Adipocyte (in vitro differentiated cells): ENCODE measurements at regions not wholly inside any gene's neighbourhood (a gene's known extent, or its start where the extent isn't known, plus 50 kb on each side); places are given as distances from the start of the nearest gene placed in this dataset.

ENCODE experiments used
- DNase-seq: peaks from one replicate; pipeline ENCODE4 v3.0.0-alpha.2; 2015; ENCODE audit warnings: low read depth
- H3K27me3 ChIP-seq: replicated peaks from 2 replicates; pipeline ENCODE4 v1.7.0; 2013; ENCODE audit warnings: mild to moderate bottlenecking, low read length, moderate library complexity; ENCODE audit not compliant: control insufficient read depth, insufficient read depth
- H3K36me3 ChIP-seq: 2 replicates; pipeline ENCODE4 v1.7.0; 2013; ENCODE audit warnings: low read length, mild to moderate bottlenecking, moderate library complexity; ENCODE audit not compliant: control insufficient read depth, insufficient read depth, severe bottlenecking
- H3K4me1 ChIP-seq: 2 replicates; pipeline ENCODE4 v1.7.0; 2013; ENCODE audit warnings: mild to moderate bottlenecking, low read length, moderate library complexity; ENCODE audit not compliant: control insufficient read depth, insufficient read depth
- H3K4me3 ChIP-seq: 2 replicates; pipeline ENCODE4 v1.7.0; 2013; ENCODE audit warnings: mild to moderate bottlenecking, low read length, moderate library complexity
- H3K9ac ChIP-seq: 2 replicates; pipeline ENCODE4 v1.7.0; 2013; ENCODE audit warnings: mild to moderate bottlenecking, low read length, moderate library complexity
- H3K9me3 ChIP-seq: 2 replicates; pipeline ENCODE4 v1.7.0; 2013; ENCODE audit warnings: mild to moderate bottlenecking, low read length, moderate library complexity; ENCODE audit not compliant: control insufficient read depth

DNA sequence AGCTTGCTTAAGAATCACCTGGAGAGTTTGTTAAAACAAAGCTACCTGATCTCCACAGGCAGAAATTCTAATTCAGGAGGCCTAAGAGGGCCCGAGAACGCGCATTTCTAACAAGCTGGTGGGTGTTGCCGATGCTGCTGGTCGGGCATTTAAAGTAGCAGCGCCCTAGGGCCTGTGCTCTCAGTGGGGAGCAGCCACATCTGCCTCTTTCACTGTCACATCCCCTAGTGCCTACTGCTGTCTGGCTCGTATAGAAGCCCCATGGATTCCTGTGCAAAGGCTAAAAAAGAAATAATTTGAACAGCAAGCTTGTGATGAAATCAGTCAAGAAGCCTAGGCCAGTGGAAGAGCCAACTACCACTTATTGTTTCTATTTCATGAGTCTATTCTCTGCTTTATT, 126.7 kb upstream of the SMIM21 start:
- DNase-seq = no peak
- no peaks in the 10 kb centered on the region for H3K9me3 ChIP-seq
- H3K36me3 ChIP-seq = no peaks in the 10 kb centered on the region
- H3K9ac ChIP-seq = no peak overlapping the region
- H3K4me3 ChIP-seq = no peak overlapping the region
- H3K4me1 ChIP-seq = peaks cover 3% of the 10 kb centered on the region
- H3K27me3 ChIP-seq = peaks cover 28% of the 10 kb centered on the region

DNA sequence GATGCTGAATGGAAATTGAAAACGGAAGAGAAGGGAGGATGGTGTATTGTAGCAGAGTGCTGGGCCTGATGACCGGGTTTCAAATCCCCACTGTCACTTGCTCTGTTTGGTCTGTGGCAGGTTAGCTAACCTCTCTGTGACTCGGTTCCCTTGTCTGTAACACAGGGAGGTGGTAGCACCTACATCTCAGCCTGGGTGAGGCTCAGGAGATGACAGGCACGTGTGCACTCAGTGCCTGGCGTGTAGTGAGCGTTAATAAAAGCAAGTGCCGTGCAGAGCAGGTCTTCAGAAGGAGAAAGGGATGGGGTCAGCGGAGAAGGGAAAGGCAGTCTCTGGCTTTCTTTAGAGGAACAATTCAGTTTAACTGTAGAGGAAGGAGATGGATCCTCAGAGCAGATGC, 125.5 kb upstream of the SMIM21 start:
- Histone ChIP-seq H3K4me1 (peaks cover 3% of the 10 kb centered on the region), H3K9me3 (no peaks in the 10 kb centered on the region), H3K4me3 (no peak overlapping the region), H3K27me3 (peaks cover 38% of the 10 kb centered on the region), H3K36me3 (no peaks in the 10 kb centered on the region), H3K9ac (no peak overlapping the region)
- no peak for DNase-seq

DNA sequence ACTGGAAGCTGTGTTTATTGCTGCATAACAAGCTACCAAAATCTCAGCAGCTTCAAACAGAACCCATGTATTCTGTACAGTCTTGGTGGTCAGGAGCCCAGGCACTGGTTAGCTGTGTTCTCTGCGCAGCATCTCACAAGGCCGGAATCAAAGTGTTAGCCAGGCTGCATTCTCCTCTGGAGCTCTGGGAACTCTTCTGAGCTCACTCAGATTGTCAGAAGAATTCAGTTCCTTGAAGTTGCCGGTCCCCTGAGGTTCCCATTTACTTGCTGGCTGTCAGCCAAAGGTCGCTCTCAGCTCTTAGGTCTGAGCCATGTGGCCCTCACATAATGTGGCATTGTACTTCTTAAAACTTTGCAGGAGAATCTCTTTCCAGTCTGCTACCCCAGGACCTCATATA, 123.6 kb upstream of the SMIM21 start:
- H3K9ac ChIP-seq = no peak overlapping the region
- DNase-seq = no peak
- H3K4me3 ChIP-seq = no peak overlapping the region
- H3K9me3 ChIP-seq = no peaks in the 10 kb centered on the region
- H3K4me1 ChIP-seq = peaks cover 3% of the 10 kb centered on the region
- H3K36me3 ChIP-seq = no peaks in the 10 kb centered on the region
- H3K27me3 ChIP-seq = peaks cover 38% of the 10 kb centered on the region

DNA sequence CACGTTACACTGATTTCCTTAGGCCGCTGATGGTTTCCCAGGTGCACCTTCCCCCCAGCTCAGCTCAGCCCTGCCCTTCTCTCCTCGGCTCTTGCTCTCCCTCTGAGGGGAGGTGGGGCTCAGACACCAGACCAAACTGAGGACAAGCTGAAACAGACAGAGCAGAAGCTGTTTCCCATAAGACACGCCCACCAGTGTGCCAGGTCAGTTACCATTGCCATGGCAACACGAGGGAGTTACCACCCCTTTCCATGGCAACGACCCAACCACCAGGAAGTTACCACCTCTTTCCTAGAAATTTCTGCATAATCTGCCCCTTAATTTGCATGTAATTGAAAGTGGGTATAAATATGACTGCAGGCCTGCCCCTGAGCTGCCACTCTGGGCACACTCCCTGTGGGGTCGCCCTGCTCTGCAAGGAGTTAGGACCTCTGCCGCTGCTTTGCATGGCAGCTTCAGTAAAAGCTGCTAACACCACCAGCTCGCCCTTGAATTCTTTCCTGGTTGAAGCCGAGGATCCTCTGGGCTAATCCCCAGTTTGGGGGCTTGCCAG, 120.9 kb upstream of the SMIM21 start:
- peaks cover 34% of the 10 kb centered on the region for H3K27me3 ChIP-seq
- peaks cover 5% of the 10 kb centered on the region for H3K4me1 ChIP-seq
- no peak for DNase-seq
- H3K4me3 ChIP-seq = no peak overlapping the region
- no peak overlapping the region for H3K9ac ChIP-seq
- no peaks in the 10 kb centered on the region for H3K36me3 ChIP-seq
- no peaks in the 10 kb centered on the region for H3K9me3 ChIP-seq

DNA sequence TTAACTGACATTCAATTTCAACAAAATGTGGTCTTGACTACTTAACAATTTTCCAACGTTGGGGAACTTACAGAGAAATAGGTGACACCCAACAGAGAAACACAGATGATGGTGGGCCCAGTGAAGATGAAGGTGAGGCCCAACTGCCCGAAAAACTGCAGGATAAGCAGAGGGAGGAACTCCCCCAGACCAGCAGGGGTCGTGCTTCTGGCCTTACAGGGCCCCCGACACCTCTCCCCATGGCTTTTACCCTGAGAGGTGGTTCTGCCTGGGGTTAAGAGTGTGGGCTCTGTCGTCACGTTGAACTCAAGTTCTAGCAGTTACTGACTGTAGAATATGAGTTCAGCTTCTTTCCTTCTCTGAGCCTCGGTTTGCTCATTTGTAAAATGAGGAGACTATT, 119.5 kb upstream of the SMIM21 start:
- Histone ChIP-seq H3K4me1 (peaks cover 5% of the 10 kb centered on the region), H3K9ac (no peak overlapping the region), H3K27me3 (peaks cover 34% of the 10 kb centered on the region), H3K36me3 (no peaks in the 10 kb centered on the region), H3K9me3 (no peaks in the 10 kb centered on the region), H3K4me3 (no peak overlapping the region)
- DNase-seq = no peak

DNA sequence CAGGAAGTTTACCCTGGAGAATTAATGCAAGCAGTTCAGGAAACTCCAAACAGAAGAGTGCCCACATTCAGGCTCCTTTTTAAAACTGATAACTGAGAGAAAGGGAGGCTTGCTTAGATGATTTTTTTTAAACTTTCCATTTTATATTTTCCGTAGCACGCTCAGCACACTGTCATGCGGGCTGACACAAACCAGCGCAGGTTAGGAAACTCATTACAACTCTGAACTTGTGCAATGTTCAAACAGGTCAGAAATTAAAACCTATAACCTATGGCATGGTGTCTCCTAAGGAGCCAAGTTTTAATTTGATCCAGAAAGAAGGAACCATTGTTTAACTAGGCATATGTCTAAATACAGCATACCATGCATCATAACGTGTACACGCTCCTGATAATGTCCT, 117.7 kb upstream of the SMIM21 start:
- no peaks in the 10 kb centered on the region for H3K36me3 ChIP-seq

DNA sequence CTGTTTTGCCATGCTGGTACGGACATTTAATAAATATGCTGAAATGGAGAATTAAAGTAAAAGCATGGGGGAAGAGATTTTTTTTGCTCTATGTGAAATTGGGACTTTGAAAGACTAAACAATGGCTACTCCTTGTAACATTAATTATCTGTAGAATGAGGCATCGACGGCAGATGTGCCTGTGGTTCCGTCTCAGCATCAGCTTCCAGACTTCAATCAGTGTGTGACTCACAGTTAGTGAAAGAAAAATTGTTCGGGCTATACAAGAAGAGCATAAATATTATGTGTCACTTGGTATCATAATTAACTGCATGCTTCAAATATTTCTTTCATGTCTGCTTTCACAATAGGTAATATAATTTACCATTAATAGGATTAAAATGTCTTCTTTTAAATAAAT, 117.0 kb upstream of the SMIM21 start:
- peaks cover 13% of the 10 kb centered on the region for H3K27me3 ChIP-seq
- H3K36me3 ChIP-seq = no peaks in the 10 kb centered on the region
- H3K9ac ChIP-seq = no peak overlapping the region
- H3K4me1 ChIP-seq = peaks cover 5% of the 10 kb centered on the region
- H3K9me3 ChIP-seq = no peaks in the 10 kb centered on the region
- H3K4me3 ChIP-seq = no peak overlapping the region
- DNase-seq = peak; percentile 18

More for the DNA sequence above, 117.7 kb upstream of the SMIM21 start:
- Histone ChIP-seq H3K4me1 (peaks cover 5% of the 10 kb centered on the region), H3K27me3 (peaks cover 20% of the 10 kb centered on the region), H3K9me3 (no peaks in the 10 kb centered on the region), H3K4me3 (no peak overlapping the region), H3K9ac (no peak overlapping the region)
- DNase-seq = no peak

DNA sequence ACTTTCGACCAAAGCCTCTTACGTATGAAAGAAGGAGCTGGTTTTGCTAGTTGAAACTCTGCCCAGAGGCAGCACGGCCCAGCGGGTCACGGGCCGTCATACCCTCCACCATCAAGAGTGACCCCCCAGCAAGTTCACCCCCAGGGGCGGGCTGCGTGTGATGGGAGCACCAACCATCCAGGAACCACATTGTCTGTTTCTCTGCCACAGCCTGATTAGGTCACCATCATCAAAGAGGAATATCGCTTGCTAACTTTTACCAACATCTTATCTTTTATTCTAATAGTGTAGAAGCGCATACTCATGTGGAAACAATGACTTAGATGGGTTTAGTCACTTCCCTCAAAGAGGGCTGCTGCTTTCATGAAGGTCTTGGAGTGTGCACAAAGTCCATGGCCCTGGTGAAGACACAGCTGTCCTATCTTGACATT, 116.6 kb upstream of the SMIM21 start:
- H3K4me1 ChIP-seq = peaks cover 8% of the 10 kb centered on the region
- no peaks in the 10 kb centered on the region for H3K9me3 ChIP-seq

DNA sequence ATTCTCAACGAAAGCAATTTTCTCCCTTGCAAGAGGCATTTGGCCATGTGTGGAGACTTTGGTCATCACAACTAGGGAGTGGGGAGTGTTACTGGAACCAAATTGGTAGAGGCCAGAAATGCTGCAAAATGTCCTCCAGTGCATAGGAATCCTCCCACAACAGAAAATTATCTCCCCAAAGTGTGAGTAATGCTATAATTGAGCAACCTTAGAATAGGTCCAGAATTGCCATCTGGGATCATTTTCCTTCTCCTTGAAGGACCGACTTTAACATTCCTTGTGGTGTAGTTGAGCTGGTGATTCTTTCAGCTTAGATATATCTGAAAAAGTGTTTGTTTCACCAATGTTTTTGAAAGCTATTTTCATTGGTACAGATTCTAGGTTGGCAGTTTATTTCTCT, 111.2 kb upstream of the SMIM21 start:
- no peaks in the 10 kb centered on the region for H3K27me3 ChIP-seq
- no peak overlapping the region for H3K9ac ChIP-seq
- peak overlapping the region; percentile 57 for H3K4me3 ChIP-seq
- no peaks in the 10 kb centered on the region for H3K9me3 ChIP-seq
- no peaks in the 10 kb centered on the region for H3K36me3 ChIP-seq
- DNase-seq = peak; percentile 71
- H3K4me1 ChIP-seq = peaks cover 4% of the 10 kb centered on the region

More for the DNA sequence above, 116.6 kb upstream of the SMIM21 start:
- no peak overlapping the region for H3K9ac ChIP-seq
- H3K4me3 ChIP-seq = no peak overlapping the region
- DNase-seq = no peak
- peaks cover 9% of the 10 kb centered on the region for H3K27me3 ChIP-seq
- no peaks in the 10 kb centered on the region for H3K36me3 ChIP-seq

DNA sequence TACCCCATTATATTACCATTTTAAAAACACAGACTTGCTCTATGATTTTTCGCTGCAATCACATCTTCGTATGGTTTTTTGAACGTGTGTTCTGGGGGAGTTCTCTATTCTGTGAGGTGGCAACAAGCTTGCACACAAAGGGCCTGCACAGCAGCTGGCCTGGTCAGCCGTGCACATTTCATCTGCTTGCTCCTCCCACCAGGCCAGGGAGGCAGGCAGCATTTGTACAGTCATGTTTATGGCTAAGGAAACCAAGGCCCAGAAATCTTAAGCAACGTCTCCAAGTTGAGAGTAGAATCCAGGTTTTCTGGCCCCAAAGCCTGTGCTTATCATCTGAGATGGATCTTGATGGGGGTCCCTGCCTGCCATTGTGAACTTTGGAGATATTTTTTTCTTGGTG, 106.4 kb upstream of the SMIM21 start:
- Histone ChIP-seq H3K36me3 (no peaks in the 10 kb centered on the region), H3K4me1 (peaks cover 13% of the 10 kb centered on the region), H3K27me3 (no peaks in the 10 kb centered on the region), H3K4me3 (no peak overlapping the region), H3K9me3 (no peaks in the 10 kb centered on the region), H3K9ac (no peak overlapping the region)
- no peak for DNase-seq

DNA sequence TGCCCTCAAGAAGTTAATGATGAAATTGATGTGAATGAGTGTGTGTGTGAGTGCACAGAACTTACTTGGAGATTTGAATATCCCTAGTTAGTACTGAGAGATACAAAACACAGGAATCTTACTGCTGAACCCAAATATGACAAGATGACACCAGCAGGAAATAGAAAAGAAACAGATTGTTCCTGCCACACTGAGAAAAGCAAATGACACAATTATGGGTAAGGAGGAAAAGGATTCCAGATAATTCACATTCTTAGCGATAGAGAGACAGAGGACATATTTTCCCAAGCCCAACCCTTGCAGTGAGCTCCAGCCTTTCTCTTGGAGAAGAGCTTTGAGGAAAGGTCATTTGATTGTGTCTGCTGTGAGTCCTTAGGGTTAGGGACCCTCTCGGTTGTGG, 105.7 kb upstream of the SMIM21 start:
- Histone ChIP-seq H3K9ac (no peak overlapping the region), H3K4me1 (peaks cover 12% of the 10 kb centered on the region), H3K27me3 (no peaks in the 10 kb centered on the region), H3K36me3 (no peaks in the 10 kb centered on the region), H3K4me3 (no peak overlapping the region), H3K9me3 (no peaks in the 10 kb centered on the region)
- no peak for DNase-seq

DNA sequence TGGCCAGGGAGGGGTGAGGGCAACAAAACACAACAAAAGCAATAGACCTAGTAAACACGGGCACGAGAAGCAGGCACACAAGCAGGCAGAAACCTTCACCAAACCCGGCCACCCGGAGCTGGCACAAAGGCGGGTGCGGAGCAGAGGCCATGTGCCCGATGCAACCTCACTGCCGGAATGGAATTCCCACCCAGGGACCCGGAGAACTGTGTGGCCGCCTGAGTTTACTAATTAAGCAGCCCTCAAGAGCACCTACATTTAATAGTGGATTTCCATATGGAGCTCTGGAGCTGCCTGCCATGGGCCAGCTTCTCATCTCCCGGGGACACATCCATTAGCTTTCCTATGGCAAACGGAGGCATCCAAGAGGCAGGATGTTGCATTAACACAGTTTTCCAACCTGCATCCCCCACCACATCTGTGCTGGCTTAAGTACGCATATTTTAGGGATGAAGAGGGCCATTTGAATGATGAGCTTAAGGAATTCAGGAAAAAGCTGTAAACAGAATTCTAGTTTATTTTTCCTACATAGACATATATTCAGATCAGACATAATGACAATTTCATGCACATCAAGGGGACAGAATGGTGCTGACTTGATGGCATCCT, 104.5 kb upstream of the SMIM21 start:
- DNase-seq = no peak
- H3K36me3 ChIP-seq = no peaks in the 10 kb centered on the region
- H3K4me1 ChIP-seq = peaks cover 12% of the 10 kb centered on the region
- H3K9ac ChIP-seq = no peak overlapping the region
- no peaks in the 10 kb centered on the region for H3K27me3 ChIP-seq
- H3K9me3 ChIP-seq = no peaks in the 10 kb centered on the region
- no peak overlapping the region for H3K4me3 ChIP-seq
